GM19468 (cell line): ENCODE measurements at regions not wholly inside any gene's neighbourhood (a gene's known extent, or its start where the extent isn't known, plus 50 kb on each side); places are given as distances from the start of the nearest gene placed in this dataset.
"Not testable (repeated sequence)": the region's sequence is repeated elsewhere in the genome, so short reads cannot be mapped to it uniquely, and the experiment has no call there.

Experiments used
- ATAC-seq: cut with Tn5 transposase; IDR thresholded peaks from one replicate; pipeline ENCODE4 v1.9.1; 2021; ENCODE audit warnings: mild to moderate bottlenecking, moderate library complexity, moderate number of reproducible peaks; ENCODE audit not compliant: unreplicated experiment; ENCODE audit errors: extremely low read depth

DNA sequence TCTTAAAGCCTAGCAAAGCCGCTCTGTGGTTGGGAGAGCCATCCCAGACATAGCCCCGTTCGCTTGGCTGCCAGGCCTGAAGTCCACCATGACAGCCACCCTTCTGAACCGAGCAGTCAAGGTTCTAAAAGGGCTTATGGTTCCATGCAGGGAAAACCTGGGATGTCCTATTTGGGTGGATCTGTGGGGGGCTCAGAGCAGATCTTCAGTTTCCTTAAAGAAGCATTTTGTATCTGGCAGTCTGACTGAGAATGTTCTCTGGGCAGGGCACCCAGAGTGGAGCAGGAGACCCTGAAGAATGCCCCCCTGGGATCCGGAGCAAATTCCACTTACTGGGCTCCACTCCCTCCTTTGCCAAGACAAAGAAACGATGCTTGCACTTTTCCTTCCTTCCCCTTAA, 127.2 kb downstream of the IRX5 start:
- ATAC-seq = no peak

DNA sequence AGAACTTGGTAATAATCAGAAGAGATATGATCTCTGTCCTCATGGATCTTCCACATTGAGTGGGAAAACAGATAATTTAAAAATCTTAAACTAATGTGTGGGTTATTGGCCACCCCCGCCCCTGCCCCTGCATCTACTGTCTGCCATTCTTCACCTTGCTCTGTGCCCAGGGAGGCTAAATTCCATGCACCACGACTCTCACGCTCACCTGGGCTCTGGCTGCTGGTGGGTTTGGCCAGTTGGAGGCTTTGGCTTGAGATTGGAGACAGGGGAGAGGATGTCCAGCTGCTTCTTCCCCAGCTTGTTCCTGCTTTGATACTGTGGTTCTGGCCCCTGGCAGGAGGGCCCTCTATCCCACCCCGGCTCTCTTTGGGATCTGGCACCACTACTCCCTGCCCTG, 127.9 kb downstream of the IRX5 start:
- ATAC-seq = no peak

DNA sequence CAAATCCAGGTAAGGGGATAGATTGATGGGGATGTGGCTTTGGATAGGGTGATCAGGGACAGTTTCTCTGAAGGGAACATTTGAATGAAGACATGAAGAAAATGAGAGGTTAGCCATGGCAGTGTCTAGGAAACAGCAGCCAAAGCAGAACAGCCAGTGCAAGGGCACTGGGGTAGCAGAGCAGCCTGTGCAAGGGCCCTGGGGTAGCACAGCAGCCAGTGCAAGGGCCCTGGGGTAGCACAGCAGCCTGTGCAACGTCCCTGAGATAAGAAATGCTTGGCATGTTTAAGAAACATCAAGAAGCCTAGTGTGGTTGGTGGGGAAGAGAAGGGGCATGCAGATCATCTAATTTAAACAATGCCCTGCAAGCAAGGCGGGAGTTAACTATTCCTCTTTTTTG, 128.5 kb downstream of the IRX5 start:
- ATAC-seq = no peak

DNA sequence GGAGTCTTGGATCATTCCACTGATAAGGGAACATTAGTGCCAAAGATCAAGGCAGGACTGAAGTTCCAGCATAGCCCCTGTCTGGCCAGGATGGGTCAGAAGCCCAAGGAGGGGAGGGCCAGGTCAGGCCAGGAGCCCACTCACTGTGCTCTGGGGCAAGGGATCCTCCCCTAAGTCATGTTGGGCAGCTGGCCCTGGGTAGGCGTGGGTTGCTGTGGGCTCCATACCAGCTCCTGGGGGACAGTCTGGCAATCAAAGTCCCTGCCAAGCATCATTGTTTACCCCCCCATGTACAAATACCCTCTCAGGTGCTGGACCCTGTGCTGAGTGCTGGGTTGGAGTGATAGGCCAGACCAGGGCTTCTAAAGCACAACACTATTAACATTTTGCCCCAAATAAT, 130.5 kb downstream of the IRX5 start:
- ATAC-seq = no peak

DNA sequence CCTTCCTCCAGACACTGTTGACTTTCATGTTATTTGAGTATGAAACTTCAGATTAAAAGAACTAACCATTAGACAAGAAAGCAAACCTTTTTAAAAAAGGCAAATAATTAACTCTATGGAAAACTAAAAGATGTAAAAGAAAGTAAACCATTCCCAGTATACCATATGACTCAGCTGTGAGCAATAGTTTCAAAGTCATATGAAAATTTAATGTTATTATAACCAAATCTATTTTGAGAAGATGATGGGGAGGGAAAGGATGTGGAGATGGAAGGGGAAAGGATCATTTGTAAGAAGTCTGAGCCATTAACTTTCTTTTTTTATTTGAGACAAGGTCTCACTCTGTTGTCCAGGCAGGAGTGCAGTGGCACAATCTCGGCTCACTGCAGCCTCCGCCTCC, 131.8 kb downstream of the IRX5 start:
- no peak for ATAC-seq

DNA sequence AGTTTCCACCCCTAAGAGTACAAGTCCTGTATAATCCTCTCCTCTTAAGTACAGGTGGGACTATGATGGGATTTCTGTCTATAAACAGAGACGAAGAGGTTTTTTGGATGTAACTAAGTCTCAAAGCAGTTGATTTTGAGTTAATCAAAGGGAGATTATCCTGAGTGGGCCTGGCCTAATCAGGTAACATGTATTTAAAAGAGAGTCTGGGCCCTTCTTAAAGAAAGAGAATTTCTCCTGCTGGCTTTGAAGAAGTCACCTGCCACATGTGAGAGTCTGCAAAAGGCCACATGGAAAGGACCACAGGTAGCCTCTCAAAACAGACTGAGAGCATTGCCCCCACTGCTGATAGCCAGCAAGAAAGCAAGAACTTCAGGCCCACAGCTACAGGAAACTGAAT, 142.3 kb downstream of the IRX5 start:
- ATAC-seq = no peak

DNA sequence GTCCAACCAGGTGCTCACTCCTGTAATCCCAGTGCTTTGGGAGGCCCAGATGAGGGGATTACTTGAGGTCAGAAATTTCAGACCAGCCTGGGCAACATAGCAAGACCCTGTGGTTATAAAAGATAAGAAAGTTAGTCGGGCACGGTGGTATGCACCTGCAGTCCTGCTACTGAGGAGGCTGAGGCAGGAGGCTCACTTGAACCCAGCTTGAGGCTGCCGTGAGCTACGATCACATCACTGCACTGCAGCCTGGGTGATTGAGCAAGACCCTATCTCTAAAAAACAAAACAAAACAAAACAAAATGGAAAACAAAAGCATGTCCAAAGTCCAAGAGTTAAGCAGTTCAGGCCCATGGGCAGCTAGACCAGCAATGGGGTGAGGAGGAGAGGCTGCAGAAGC, 143.2 kb downstream of the IRX5 start:
- ATAC-seq = no peak

DNA sequence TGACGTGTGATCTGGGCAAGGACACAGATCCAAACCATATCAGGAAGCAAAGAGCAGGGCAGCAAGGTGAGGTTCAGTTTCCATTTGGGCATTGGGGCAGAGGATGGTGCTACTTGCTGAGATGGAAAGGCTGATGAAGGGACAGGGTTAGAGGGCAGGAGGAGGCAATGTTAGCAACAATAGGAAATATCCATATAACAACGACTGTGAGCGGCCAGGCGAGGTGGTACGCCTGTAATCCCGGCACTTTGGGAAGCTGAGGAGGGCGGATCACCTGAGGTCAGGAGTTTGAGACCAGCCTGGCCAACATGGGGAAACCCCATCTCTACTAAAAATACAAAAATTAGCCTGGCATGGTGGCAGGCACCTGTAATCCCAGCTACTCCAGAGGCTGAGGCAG, 144.5 kb downstream of the IRX5 start:
- not testable (repeated sequence) for ATAC-seq

DNA sequence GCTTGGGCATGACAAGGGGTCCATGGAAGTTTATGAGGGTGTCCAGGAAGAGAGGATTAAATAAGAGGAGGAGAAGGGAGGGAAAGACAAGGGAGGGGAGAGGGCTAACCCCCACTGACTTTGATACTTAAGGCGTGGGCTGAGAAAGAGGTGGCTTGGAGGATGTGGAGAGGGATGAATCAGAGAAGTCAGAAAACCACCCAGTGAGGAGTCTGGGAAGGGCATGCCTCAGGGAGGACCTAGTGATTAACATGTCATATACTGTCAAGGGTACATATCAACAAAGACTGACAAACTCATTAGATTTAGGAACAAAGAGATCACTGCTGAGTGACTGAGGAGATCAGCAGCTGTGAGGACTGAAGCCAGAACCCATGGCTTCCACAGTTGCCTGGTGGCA, 145.4 kb downstream of the IRX5 start:
- no peak for ATAC-seq

DNA sequence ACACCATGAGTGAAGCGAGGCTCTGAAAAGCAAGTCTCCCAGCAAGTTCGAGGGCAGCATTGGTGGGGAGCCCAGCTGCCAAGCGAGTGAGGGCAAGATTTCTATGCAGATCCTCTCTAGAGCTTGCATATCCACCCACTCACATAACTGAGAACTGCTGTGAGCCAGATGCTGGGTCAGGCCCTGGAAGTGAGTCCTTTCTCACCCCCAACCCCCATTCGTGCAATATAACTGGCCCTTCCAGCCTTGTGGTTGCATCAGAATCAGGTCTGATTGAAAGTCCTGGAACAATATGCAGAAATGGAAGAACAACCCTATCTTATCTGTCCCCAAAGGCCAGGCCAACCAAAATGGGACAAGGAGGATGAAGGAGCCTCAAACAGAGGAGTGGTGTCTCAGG, 146.6 kb downstream of the IRX5 start:
- ATAC-seq = no peak

DNA sequence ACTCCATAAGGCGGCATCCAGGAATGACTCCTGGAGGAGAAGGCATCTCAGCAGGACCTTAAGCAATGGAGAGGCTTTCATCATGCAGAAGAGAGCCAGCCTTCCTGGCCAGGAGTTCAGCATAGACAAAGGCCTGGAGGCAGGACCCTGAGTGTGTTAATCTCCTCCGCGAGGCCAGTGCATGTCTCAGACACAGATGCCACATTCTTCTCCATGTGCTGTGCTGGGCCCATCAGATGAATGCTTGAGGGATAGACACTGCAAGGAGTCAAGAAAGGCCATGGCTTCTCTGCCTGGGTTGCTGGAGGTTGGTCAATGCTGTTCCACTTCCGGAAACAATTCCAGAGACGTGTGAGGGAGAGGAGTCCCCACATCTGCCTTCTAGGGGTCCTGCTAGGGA, 147.5 kb downstream of the IRX5 start:
- ATAC-seq = no peak

DNA sequence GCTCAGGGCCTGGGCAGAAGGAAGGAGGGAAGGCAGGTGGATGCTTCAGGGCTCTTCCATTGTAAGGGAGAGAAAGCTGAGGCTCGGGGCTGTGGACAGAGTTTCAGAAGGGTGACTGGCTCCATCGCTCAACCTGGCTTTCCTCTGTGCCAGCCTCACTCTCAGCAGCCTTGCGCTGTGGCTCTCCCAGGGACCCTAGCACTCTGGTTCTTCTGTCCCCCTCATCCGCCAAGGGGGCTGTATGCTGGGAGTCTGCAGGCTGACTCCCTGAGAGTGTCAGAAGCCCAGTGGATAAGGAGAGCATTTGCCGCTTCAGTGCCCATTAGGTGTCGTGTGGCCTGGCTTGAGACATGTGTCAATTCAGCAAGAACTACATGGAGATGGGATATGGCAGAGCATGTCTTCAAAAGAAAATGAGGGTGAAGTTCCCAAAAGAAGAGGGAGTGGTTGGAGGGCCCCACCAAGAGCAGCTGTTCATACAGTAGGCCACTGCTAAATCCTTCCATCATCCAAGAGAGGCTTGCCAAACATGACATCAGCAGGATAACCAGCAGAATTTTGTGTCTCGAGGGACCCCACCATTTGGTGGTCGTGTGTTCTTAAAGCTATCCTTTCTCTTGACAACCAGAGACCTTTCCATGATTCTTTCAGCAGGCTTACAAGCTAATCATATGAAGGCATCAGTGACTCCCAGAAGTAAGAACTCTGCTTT, 148.2 kb downstream of the IRX5 start:
- ATAC-seq = no peak

DNA sequence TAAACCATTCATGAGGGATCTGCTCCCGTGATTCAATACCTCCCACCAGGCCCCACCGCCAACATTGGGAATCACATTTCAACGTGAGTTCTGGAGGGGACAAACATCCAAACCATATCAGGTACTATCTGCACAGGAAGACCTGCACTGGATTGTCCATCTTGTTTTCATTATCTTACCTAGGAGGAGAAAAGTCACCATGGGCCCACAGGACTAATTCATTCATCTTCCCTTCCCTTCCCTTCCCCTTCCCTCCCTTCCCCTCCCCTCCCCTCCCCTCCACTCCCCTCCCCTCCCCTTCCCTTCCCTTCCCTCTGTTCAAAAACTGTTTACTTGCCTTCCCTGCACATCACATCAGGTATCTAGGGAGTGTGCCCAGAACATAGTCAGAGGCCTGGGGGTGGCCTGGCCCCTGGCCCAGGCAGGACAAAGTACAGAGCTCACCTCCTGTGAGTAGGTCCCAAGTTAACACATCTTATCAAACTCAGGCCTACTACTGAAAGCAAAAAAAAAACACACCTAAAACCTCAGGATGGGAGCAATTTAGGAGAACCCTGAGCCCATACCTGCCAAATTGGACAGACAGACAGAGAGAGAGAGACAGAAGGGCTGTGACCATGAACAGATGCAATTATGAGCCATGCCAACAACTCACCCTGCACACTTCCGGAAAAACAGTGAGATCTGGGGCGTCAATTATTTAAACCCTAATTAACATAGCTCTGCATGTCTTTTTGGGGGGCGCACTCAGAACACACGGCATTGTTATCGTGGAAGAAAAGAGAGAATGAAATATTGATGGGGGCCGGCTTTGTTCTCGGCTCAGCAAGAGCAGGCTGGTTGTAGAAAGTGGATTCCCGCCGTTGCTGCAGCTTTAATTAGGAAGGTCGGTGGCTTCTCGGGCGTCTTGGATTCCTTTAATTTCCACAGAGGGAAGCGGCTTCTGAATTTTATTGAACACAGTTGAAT, 151.2 kb downstream of the IRX5 start:
- ATAC-seq = no peak

DNA sequence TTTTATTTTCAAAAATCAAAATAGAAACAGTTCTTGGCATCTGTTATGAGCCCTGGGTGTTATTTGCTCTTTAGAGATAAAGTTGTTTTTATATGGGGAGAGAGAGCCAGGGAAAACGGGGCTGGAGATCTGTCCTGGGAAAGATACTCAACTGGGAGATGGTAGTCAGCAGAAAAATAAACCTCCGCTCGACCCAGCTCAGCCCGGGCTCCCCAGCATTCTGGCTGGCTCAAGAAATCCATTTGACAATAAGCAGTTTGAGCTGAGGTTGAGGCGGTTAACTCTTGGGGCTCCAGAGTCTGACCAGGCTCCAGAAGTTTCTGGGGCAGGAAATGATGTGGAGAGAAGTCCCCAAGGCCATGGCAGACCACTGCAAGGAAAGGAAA, 151.9 kb downstream of the IRX5 start:
- no peak for ATAC-seq

DNA sequence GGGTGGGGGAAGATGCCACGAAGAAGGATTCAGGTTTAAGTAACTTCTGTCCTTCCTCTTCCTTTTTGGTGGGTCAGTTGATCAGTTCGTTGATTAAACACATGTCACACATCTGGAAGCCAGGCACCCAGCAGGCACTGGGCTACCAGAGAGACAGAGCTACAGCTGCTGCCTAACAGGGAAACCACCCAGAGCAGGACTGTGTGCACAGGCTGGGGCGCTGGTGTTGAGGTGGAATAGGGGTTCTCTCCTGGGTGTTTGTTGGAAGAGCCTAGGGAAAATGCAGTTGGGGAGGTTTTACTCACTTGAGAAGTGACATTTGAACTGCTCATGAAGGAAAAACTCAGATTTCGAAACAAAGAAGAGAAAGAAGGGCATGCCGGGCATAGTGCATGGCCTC, 152.4 kb downstream of the IRX5 start:
- no peak for ATAC-seq

DNA sequence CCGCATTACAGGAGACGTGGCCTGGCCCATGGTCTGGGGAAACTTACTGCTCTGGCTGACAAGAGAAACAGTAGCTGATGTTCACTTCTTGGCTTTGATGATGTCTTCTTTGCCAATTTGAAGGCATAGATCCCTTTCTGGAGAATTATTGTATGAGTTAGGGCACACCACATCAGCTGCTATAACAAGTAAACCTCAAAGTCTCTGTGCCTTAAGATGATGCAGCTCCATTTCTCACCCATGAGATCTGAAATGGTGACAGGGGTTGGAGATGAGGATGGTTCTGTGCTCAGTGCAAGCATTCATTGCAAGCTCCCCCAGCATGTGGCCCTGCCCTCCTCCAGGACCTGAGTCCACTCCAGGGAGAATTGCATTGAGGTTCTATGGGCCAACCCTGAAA, 157.4 kb downstream of the IRX5 start:
- ATAC-seq = no peak

DNA sequence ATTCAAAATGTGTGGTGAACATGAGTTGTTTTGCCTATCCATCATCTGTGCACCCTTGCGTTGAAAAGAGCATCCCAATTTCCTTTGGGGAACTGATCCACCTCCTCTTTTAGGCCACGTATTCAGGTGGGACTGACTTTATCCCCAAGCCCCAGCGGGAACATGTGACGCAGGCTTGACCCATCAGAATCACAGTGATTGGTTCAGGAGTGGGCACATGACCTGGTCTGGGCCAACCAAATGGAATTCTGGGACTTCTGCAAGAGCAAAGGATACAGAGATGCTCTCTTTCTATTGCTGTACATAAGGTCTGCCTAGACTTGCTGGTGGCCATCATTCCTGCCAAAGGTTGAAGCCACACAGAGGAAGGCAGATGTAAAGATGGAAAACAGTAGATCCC, 158.9 kb downstream of the IRX5 start:
- no peak for ATAC-seq

DNA sequence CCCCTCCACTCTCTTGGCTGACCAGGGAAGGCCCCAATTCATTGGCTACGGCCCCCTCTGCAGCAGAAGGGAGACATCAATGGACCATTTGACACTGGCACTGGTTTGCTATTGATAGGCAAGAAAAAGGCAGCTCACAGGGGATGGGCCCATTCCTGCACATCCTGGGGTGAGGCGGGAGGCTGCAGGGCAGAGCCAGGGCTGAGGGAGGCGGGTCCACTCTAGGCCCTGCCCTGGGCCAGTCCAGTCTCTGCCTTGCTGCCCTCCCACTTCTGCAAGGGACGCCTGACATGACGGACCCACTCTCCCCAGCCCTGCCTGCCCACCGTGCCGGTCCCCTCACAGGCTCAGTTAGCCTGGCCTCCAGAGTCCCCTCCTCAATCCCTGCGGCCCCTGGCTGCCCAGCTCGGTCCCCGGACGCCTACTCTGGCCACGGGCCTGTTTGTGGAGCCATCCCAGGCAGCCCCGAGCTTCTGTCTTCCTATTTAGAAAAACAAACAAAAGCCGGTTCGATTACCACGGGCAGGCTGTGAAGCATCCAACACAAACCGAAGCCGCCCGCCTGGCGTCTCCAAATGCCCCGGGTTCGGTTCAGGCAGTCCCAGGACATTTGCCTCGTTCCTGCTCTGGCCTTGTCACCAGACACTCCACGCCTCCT, 160.7 kb downstream of the IRX5 start:
- no peak for ATAC-seq

DNA sequence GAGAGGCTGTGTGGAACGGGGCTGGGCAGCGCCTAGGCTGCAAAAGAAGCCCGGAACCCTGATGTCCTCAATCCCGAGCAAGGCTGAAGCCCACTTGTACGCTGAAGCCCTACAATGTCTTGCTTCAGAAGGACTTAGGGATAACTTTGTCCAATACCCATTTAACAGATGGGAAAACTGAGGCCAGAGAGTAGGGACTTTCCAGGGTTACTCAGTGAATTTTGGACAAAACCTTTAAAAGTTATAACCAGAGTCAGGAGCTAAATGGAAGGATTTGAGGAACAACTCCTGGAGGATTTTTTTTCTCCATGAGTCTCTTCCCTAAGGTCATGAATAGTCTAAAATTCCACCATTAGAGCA, 161.2 kb downstream of the IRX5 start:
- no peak for ATAC-seq

DNA sequence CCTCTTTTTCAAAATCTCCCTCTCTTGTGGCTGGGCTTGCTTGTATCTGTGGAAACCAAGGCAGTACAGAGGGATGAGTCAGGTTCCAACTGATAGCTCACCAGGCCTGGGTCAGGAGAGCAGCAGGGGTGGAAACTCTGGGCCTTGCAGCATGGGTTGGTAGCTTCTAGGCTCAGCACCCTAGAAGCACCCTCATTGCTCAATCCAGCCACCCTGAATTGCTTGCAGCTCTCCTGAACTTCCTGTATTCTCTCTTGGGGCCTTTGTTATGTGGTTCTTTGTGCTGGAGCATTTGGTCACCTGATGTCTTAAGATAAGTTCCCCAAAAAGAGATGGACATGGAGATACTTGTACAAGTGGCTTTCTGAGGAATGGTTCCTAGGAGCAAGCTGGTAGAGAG, 169.4 kb downstream of the IRX5 start:
- no peak for ATAC-seq

DNA sequence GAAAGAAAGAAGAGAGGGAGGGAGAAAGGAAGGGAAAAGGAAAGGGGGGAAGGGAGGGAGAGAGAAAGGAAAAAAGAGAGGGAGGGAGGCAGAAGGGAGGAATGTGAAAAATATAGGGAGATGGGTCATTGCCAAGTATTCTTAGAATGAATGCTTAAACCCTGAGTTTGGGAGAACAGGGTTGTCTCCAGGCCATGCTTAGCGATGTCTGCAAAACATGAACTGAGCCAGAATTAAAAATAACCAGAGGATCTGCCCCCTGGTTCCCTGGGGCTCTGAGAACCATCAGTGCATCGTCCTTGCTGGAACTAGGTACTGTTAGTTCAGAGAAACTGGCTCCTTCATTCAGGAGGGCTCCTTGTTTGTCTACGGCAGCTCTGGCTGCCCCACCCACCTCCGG, 170.4 kb downstream of the IRX5 start:
- no peak for ATAC-seq
